Breast epithelium (tissue), 3 donors: ENCODE measurements at regions not wholly inside any gene's neighbourhood (a gene's known extent, or its start where the extent isn't known, plus 50 kb on each side); places are given as distances from the start of the nearest gene placed in this dataset.

Source experiments
- CTCF ChIP-seq, 3 donors: fragments of 450-650 bp; IDR thresholded peaks; one replicate each; pipeline ENCODE4 v1.5.1; 2016 to 2017; ENCODE audit warnings: antibody characterized with exemption in 3 of 3, mild to moderate bottlenecking in 3 of 3, moderate library complexity in 3 of 3
- POLR2A ChIP-seq: fragments of 450-650 bp; IDR thresholded peaks from one replicate; pipeline ENCODE4 v1.6.1; 2016; ENCODE audit warnings: antibody characterized with exemption, mild to moderate bottlenecking, moderate library complexity

GRCh38 chr4:11037637-11038036 is 353.1 kb upstream of the CLNK start:
- TF ChIP-seq CTCF (IDR thresholded peaks at IDR 0.05): no peak
- no peak for TF ChIP-seq POLR2A
